Vagina (tissue), 2 donors: ENCODE measurements at regions not wholly inside any gene's neighbourhood (a gene's known extent, or its start where the extent isn't known, plus 50 kb on each side); places are given as distances from the start of the nearest gene placed in this dataset.

Experiments
- DNase-seq, 2 donors: peaks; one replicate each; pipeline ENCODE4 v3.0.0-alpha.2; 2017; ENCODE audit errors: extremely low spot score in 2 of 2
- H3K27ac ChIP-seq: fragments of 200-600 bp; sonication (generic); one replicate; pipeline ENCODE4 v1.5.1; 2019
- H3K27me3 ChIP-seq: fragments of 200-600 bp; sonication (generic); one replicate; pipeline ENCODE4 v1.5.1; 2019
- H3K36me3 ChIP-seq, 2 donors: fragments of 200-600 bp; sonication (generic); one replicate each; pipeline ENCODE4 v1.5.1; 2017 to 2019
- H3K4me1 ChIP-seq: fragments of 200-600 bp; sonication (generic); one replicate; pipeline ENCODE4 v1.5.1; 2019
- H3K4me3 ChIP-seq, 2 donors: fragments of 200-600 bp; sonication (generic); 1 replicate in 1 of 2; 2 replicates in 1 of 2; pipeline ENCODE4 v1.5.1; 2016 to 2019
- H3K9me3 ChIP-seq: fragments of 200-600 bp; sonication (generic); one replicate; pipeline ENCODE4 v1.5.1; 2019
- POLR2A ChIP-seq, 2 donors: fragments of 450-650 bp; IDR thresholded peaks; one replicate each; pipeline ENCODE4 v1.6.1; 2017; ENCODE audit warnings: antibody characterized with exemption in 2 of 2, mild to moderate bottlenecking in 2 of 2, moderate library complexity in 2 of 2
- POLR2AphosphoS5 ChIP-seq, 2 donors: sonication (generic); formaldehyde crosslinking; IDR thresholded peaks; one replicate each; pipeline ENCODE4 v1.9.0; 2017; ENCODE audit warnings: antibody characterized with exemption in 2 of 2, mild to moderate bottlenecking in 2 of 2, low read depth in 1 of 2; ENCODE audit not compliant: insufficient read depth in 1 of 2
- intact Hi-C: fragments of 100-400 bp; cut with DNase I; formaldehyde crosslinking; loops from one replicate; pipeline ENCODE4 v1.15.1; 2023
- TF ChIP-seq, protein P1 (sequence below), 3 experiments: fragments of 450-650 bp in 2 of 3; fragments of 200-600 bp in 1 of 3; sonication (generic) in 1 of 3; IDR thresholded peaks; one replicate each; pipeline ENCODE4 v1.5.1; 2017 to 2019; ENCODE audit warnings: antibody characterized with exemption in 3 of 3, mild to moderate bottlenecking in 2 of 3, moderate library complexity in 2 of 3

GRCh38 chr1:119294199-119294598 lies 74.4 kb upstream of the HAO2 start:
- no peak overlapping the region for H3K27ac ChIP-seq
- H3K9me3 ChIP-seq = no peaks in the 10 kb centered on the region
- no peak for DNase-seq
- no peaks in the 10 kb centered on the region for H3K36me3 ChIP-seq
- intact Hi-C loops = no loop called here
- no peak overlapping the region for H3K4me3 ChIP-seq
- H3K4me1 ChIP-seq = no peaks in the 10 kb centered on the region
- no peak for TF ChIP-seq POLR2A (IDR thresholded peaks at IDR 0.05)
- TF ChIP-seq POLR2AphosphoS5 (IDR thresholded peaks at IDR 0.05; ENCODE audit: insufficient read depth in 1 of 2, low read depth in 1 of 2) = no peak
- TF ChIP-seq, protein P1, sequence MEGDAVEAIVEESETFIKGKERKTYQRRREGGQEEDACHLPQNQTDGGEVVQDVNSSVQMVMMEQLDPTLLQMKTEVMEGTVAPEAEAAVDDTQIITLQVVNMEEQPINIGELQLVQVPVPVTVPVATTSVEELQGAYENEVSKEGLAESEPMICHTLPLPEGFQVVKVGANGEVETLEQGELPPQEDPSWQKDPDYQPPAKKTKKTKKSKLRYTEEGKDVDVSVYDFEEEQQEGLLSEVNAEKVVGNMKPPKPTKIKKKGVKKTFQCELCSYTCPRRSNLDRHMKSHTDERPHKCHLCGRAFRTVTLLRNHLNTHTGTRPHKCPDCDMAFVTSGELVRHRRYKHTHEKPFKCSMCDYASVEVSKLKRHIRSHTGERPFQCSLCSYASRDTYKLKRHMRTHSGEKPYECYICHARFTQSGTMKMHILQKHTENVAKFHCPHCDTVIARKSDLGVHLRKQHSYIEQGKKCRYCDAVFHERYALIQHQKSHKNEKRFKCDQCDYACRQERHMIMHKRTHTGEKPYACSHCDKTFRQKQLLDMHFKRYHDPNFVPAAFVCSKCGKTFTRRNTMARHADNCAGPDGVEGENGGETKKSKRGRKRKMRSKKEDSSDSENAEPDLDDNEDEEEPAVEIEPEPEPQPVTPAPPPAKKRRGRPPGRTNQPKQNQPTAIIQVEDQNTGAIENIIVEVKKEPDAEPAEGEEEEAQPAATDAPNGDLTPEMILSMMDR (IDR thresholded peaks at IDR 0.05) = no peak
- no peaks in the 10 kb centered on the region for H3K27me3 ChIP-seq

DNA sequence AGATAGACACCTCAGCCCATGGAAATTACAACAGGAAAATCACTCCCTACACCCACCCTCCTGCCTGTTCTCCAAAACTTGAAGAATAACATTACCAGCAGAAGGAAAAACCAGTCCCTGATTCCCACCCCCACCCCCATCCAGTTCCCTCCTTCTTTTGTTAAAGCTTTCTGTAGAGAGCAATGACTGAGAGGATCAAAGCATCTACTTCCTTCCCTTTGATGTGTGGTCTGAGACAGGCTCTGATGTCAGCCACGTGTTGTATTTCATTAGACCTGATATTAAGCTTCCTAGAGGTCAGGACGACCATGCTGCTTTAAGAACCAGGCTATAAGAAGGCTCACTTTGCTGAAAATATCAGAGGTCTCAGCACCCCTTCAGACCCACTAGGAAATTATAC lies 73.9 kb upstream of the HAO2 start:
- Histone ChIP-seq H3K36me3 (no peaks in the 10 kb centered on the region), H3K4me1 (no peaks in the 10 kb centered on the region), H3K9me3 (no peaks in the 10 kb centered on the region), H3K4me3 (no peak overlapping the region), H3K27me3 (no peaks in the 10 kb centered on the region), H3K27ac (no peak overlapping the region)
- TF ChIP-seq POLR2A (IDR thresholded peaks at IDR 0.05) = no peak
- no peak for TF ChIP-seq POLR2AphosphoS5 (IDR thresholded peaks at IDR 0.05; ENCODE audit: insufficient read depth in 1 of 2, low read depth in 1 of 2)
- TF ChIP-seq, protein P1 (IDR thresholded peaks at IDR 0.05) = no peak
- DNase-seq = no peak
- intact Hi-C loops = no loop called here

GRCh38 chr1:119298687-119299303 lies 69.8 kb upstream of the HAO2 start:
- no peak for DNase-seq
- Histone ChIP-seq H3K27ac (no peak overlapping the region), H3K27me3 (no peaks in the 10 kb centered on the region), H3K4me1 (peaks cover 3% of the 10 kb centered on the region), H3K4me3 (no peak overlapping the region), H3K36me3 (no peaks in the 10 kb centered on the region), H3K9me3 (no peaks in the 10 kb centered on the region)
- TF ChIP-seq POLR2A (IDR thresholded peaks at IDR 0.05) (no peak), POLR2AphosphoS5 (IDR thresholded peaks at IDR 0.05; ENCODE audit: insufficient read depth in 1 of 2, low read depth in 1 of 2) (no peak)
- TF ChIP-seq, protein P1 (IDR thresholded peaks at IDR 0.05) = no peak
- intact Hi-C loops = no loop called here

- H3K36me3 ChIP-seq = no peaks in the 10 kb centered on the region
- TF ChIP-seq POLR2AphosphoS5 (IDR thresholded peaks at IDR 0.05; ENCODE audit: insufficient read depth in 1 of 2, low read depth in 1 of 2) (no peak), POLR2A (IDR thresholded peaks at IDR 0.05) (no peak)
- TF ChIP-seq, protein P1 (IDR thresholded peaks at IDR 0.05) = no peak
- intact Hi-C loops = no loop called here
Measured at GRCh38 chr1:119302011-119302410, 66.6 kb upstream of the HAO2 start.

GRCh38 chr1:119308130-119308700 lies 60.4 kb upstream of the HAO2 start:
- Histone ChIP-seq H3K27ac (no peak overlapping the region), H3K27me3 (no peaks in the 10 kb centered on the region), H3K9me3 (no peaks in the 10 kb centered on the region), H3K4me3 (no peak overlapping the region), H3K4me1 (peaks cover 5% of the 10 kb centered on the region), H3K36me3 (no peaks in the 10 kb centered on the region)
- TF ChIP-seq POLR2A (IDR thresholded peaks at IDR 0.05) (no peak), POLR2AphosphoS5 (IDR thresholded peaks at IDR 0.05; ENCODE audit: insufficient read depth in 1 of 2, low read depth in 1 of 2) (no peak)
- TF ChIP-seq, protein P1 (IDR thresholded peaks at IDR 0.05) = no peak
- no peak for DNase-seq
- intact Hi-C loops = no loop called here

More at GRCh38 chr1:119302011-119302410, 66.6 kb upstream of the HAO2 start:
- DNase-seq = no peak
- Histone ChIP-seq H3K27ac (no peak overlapping the region), H3K4me1 (peaks cover 5% of the 10 kb centered on the region), H3K4me3 (no peak overlapping the region), H3K9me3 (no peaks in the 10 kb centered on the region), H3K27me3 (no peaks in the 10 kb centered on the region)
